ENCODE measurements at regions not wholly inside any gene's neighbourhood (a gene's known extent, or its start where the extent isn't known, plus 50 kb on each side); places are given as distances from the start of the nearest gene placed in this dataset.
A peak's percentile ranks its signal among the peaks of the same experiment; 100 is the strongest.

GRCh38 chr11:15748132-15748531, 608.2 kb downstream of the SOX6 start:
- DNase-seq = no peak

DNA sequence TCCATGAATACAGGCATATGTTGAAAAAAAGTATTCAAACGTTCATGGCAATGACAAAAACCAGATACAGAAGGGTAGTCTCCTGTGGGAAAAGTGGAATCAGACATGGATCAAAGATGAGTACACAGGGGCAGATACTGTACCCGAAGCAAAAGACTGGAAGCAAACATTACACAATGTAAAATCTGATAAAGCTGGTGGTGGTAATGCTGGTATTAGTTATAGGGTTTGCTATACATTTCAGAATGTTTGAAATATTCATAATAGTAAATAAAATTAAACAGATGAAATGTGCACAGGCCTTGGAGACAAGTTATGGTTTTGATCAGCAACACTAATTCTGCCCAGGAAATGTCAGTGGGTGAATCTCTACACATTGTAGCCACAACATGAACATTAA, 607.6 kb downstream of the SOX6 start:
- no peak for DNase-seq

GRCh38 chr11:15750535-15751308, 605.6 kb downstream of the SOX6 start:
- DNase-seq = peak; percentile 98

DNA sequence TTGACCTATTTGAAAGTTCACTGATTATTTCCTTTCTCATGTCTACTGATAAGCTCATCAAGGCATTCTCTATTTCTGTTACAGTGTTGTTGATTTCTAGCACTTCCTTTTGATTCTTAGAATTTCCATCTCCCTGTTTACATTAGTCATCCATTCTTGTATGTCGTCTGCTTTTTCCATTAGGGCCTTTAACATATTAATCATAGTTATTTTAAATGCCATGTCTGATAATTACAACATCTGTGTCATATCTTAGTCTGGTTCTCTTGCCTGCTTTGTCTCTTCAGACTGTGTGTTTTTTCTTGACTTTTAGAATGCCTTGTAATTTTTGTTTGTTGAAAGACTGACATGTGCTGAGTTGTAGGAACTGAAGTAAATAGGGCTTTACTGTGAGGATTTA, 602.1 kb downstream of the SOX6 start:
- no peak for DNase-seq

GRCh38 chr11:15757048-15757698, 599.2 kb downstream of the SOX6 start:
- no peak for DNase-seq

DNA sequence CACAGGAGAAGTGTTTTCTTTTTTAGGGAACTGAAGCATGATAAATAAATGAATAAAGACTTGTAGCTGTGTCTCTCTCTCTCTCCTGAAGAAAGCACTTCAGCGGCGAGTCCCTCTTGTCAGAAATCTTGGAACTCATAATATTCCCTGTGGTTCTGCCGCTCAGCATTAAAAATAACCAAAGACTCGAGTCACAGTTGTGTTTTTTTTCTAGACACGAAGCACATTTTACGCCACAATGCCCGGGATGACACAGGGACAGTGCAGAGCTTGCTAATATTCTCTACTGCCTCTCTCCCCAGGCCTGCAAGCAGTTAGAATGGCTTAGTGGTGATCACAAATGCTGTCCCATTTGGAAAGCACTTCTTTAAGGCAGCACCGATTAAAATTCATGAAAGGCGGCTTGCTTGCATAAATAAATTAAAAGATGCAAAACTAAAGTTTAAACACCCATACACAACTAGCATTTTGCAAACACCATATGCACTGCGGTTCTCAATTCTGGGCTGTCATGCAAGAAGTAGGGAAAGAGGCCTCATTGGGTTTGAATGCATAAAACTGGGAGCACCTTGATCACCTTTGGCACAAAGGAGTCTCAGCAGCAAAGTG, 597.4 kb downstream of the SOX6 start:
- DNase-seq = no peak

DNA sequence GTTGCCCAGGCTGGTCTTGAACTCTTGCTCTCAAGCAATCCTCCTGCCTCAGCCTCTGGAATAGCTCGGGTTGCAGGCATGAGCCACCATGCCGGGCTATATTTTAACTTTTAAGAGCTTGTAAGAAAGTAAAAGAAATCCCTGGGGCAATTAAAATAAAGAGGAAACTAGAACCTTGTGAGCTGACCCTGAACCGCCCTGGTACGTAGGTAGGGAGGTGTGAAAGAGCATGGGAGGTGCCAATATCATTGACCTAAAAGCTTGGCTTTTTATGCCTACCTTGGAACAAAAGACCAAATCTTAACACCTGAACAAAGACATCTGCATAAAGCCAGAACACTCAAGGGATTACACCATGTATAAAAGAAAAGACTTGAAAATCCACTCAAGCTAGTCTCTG, 595.1 kb downstream of the SOX6 start:
- DNase-seq = no peak

- DNase-seq = no peak
These were observed 592.0 kb downstream of the SOX6 start for GRCh38 chr11:15764326-15764725.

GRCh38 chr11:15764948-15765347, 591.4 kb downstream of the SOX6 start:
- DNase-seq = no peak

DNA sequence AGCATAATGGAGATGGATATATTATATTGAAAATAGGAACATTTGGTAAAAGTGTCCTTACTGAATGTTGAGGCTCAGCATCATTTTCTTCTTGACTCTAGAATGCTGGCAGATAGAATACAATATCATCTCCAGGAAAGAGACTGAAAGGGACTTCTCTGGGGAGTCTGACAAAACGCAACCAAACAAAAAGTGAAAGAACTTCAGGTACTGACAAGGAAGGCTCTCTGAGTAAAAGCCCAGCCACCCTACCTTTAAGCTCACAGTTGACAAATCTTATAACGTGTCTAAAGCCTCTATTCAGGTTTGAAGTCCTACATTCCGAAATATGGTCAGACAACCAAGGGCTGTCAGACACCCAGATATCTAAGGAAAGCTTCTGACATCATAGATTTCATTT, 590.8 kb downstream of the SOX6 start:
- DNase-seq = no peak

- DNase-seq = no peak
These were observed 588.0 kb downstream of the SOX6 start for GRCh38 chr11:15768321-15768720.

DNA sequence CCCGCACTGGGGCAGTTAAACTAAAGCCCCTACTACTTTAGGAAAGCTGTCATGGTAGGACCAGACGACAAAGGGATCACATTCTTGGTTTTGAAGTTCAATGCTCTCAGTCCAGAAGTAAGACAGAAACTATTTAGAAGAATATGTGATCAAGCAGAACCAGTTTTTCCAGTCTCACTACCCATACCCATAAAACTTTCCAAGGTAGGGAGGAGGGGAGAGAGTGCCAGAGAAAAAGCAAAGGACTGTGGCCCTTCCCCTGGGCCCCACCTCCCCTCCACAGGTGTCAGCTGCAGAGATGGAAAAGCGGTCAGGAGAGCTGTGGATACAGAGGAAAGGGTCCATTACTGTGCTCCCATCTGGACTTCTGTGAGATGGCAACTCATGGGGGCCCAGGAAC, 587.1 kb downstream of the SOX6 start:
- no peak for DNase-seq

GRCh38 chr11:15770798-15771414, 585.4 kb downstream of the SOX6 start:
- no peak for DNase-seq

DNA sequence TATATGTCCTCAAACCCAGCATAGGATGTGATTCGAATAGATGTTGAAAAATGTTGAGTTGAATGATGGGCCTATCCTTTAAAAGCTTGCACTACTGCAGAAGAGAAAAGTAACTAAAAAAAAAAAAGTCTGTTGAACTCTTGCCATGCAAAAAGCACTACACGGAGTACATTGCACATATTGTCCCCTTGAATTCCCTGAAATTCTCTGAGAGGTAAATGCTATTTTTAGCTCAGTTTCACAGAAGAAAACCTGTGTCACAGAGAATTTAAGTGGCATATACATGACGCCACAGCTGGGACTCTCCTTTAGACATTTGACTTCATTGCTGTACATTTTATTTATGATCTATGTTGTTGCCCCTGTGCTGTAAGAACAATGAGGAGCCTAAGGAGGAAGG, 583.8 kb downstream of the SOX6 start:
- no peak for DNase-seq

DNA sequence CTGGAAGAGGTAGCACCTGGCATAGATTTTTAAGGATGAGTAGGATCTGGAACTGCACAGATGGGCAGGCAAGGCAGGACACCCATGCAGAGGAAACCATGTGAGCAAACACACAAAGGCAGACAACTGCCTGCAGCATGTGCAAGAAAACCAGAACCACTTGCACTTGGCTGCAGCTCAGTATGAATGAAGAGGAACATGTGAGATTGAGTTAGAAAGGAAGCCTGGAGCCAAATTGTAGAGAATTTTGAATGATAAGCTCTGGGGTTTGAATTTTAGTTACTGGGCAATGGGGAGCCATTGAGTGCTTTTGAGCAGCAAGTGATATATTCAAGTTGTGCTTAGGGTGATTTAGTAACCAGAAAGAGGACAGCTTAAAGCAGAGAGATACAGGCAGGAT, 583.4 kb downstream of the SOX6 start:
- DNase-seq = no peak

GRCh38 chr11:15773476-15774387, 582.6 kb downstream of the SOX6 start:
- DNase-seq = no peak

DNA sequence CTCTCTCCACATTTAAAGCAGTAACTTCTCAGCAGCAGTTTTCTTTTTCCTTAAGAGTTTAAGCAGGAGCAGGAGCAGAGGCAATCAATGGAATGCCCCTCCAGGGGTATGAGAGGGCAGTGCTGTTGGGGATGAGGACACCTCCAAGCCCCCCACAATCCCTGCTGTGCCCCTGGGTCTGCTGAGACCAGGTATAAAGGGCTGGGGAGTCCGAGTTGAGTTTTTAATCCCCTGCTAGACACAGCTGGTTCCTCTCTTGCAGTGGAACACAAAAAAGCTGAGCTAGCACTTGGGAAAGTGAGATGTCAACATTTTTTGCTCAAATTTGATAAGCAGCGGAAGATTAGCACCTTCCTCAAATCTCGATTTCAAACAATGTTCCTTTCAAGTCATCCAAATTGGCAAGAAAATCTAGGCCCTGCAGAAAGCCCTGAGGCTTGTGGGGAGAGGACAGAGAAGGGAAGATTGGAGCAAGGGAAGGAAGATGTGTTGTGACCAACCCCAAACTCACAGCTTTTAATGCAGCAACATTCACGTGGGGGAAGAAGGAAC, 581.9 kb downstream of the SOX6 start:
- DNase-seq = no peak

DNA sequence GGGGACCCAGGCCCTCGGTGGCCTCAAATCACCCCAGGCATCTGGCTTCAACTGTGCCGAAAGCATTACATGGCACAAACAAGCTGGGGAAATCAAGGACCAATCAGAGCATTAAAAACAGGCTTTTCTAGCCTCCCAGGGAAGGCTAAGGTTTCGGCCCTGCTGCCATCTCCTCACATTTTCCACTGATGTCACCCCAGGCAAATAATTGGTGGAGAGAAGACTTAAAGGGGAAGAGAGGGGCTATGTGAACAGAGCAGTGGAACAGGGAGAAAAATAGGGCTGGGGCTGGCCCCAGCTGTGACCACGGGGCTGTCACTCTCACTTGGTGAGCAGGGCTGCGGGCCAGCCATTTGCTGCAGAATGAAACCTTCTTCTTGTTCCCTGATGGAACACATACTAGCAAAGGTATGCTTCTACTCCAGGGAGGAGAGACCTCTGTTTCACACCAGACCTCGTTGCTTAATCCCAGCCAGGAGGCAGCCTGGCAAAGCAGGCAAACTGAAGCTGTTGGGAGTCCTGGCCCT, 581.3 kb downstream of the SOX6 start:
- no peak for DNase-seq

GRCh38 chr11:15775797-15776196, 580.5 kb downstream of the SOX6 start:
- DNase-seq = no peak

DNA sequence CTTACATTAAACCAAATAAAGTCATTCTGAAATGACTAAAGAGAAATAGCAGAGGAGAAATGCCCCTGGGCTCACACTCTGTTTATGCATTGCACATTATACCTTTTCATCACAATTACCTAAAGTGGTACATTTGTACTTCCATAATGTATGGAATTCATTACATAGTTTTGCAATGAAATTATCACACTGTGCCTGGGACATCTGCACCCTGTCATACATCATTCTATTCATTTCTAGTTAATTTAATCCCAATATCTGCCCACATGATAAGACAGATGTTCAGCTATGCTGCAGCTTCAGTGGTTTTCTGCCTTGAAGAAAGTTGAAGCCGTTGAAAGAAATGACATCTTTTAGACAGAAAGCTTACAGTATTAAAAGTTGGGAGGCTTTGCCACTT, 580.0 kb downstream of the SOX6 start:
- DNase-seq = no peak

DNA sequence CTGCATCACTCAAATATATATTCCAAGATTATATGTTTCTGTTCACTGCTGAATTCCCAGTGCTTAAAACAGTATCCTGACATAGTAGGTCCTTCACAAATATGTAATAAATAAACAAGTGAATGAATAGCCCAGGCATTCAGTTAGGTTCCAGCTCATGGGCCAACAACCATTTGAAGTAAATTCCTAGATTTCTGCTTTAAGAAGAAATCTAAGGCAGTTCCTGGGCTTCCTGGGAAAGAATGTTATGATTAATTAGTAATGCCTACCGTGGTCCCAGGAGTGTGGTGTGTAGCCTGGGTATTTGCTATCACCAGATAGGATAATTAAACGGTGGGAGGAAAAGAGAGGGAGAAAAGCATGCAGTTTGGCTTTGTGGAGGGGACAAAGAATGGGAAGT, 576.8 kb downstream of the SOX6 start:
- DNase-seq = no peak

GRCh38 chr11:15780382-15780781, 576.0 kb downstream of the SOX6 start:
- no peak for DNase-seq

Data from NCI-H1436 treated with DMSO at 0.1 percent for 48 hours (cell line).